CD4-positive, alpha-beta memory T cell (primary cell): ENCODE measurements at regions not wholly inside any gene's neighbourhood (a gene's known extent, or its start where the extent isn't known, plus 50 kb on each side); places are given as distances from the start of the nearest gene placed in this dataset.

Experiments used
- CTCF ChIA-PET: fragments of 350-600 bp; sonication (Branson Sonifier 250); formaldehyde crosslinking; loops from one replicate; lab custom pipeline; 2021; ENCODE audit warnings: inconsistent platforms; ENCODE audit not compliant: partially characterized antibody; lab: Charles Lee
- POLR2A ChIA-PET: fragments of 350-600 bp; sonication (Branson Sonifier 250); formaldehyde crosslinking; loops from one replicate; lab custom pipeline; 2021; ENCODE audit not compliant: partially characterized antibody; lab: Charles Lee
- DNase-seq, 5 donors: peaks; one replicate each; pipeline versions ENCODE4 v3.0.0 to v3.0.0-alpha.2; 2020 to 2022; ENCODE audit warnings: mixed read lengths in 1 of 5
- H3K27ac ChIP-seq: one replicate; pipeline ENCODE4 v1.7.0; 2013; ENCODE audit warnings: low read depth, low read length
- H3K27me3 ChIP-seq: 2 replicates; pipeline ENCODE4 v1.7.0; 2013; ENCODE audit warnings: mild to moderate bottlenecking, low read length, moderate library complexity; ENCODE audit not compliant: insufficient read depth
- H3K36me3 ChIP-seq: 2 replicates; pipeline ENCODE4 v1.7.0; 2013; ENCODE audit warnings: mild to moderate bottlenecking, low read length, moderate library complexity; ENCODE audit not compliant: insufficient read depth
- H3K4me1 ChIP-seq: 2 replicates; pipeline ENCODE4 v1.7.0; 2013; ENCODE audit warnings: mild to moderate bottlenecking, low read length, moderate library complexity; ENCODE audit not compliant: insufficient read depth
- H3K4me3 ChIP-seq, 2 donors: one replicate each; pipeline ENCODE4 v1.7.0; 2013; ENCODE audit warnings: low read length in 2 of 2, mild to moderate bottlenecking in 1 of 2
- H3K9me3 ChIP-seq, 2 donors: one replicate each; pipeline ENCODE4 v1.7.0; 2013; ENCODE audit warnings: low read length in 2 of 2, control low read depth in 1 of 2; ENCODE audit not compliant: control insufficient read depth in 1 of 2
- H3K27ac Mint-ChIP-seq, 7 donors: one replicate each; pipeline ENCODE4 v1.8.0; 2020 to 2021; ENCODE audit warnings: mixed read lengths in 7 of 7, mild to moderate bottlenecking in 6 of 7, inconsistent platforms in 3 of 7, moderate library complexity in 3 of 7
- H3K27me3 Mint-ChIP-seq, 2 donors: one replicate each; pipeline ENCODE4 v1.8.0; 2020 to 2021; ENCODE audit warnings: mixed read lengths in 2 of 2
- H3K36me3 Mint-ChIP-seq, 2 donors: one replicate each; pipeline ENCODE4 v1.8.0; 2020 to 2021; ENCODE audit warnings: mixed read lengths in 2 of 2, inconsistent platforms in 1 of 2, mild to moderate bottlenecking in 1 of 2
- H3K4me1 Mint-ChIP-seq, 4 donors: one replicate each; pipeline ENCODE4 v1.8.0; 2020 to 2021; ENCODE audit warnings: mixed read lengths in 4 of 4, mild to moderate bottlenecking in 1 of 4
- H3K4me3 Mint-ChIP-seq, 8 donors: one replicate each; pipeline ENCODE4 v1.8.0; 2020 to 2021; ENCODE audit warnings: mixed read lengths in 8 of 8, mild to moderate bottlenecking in 7 of 8, moderate library complexity in 6 of 8, inconsistent platforms in 3 of 8
- H3K9me3 Mint-ChIP-seq, 8 donors: one replicate each; pipeline ENCODE4 v1.8.0; 2020 to 2021; ENCODE audit warnings: mixed read lengths in 8 of 8, mild to moderate bottlenecking in 5 of 8, inconsistent platforms in 3 of 8, moderate library complexity in 1 of 8
- intact Hi-C: fragments of 100-400 bp; cut with micrococcal nuclease; formaldehyde crosslinking; loops from one replicate; pipeline ENCODE4 v1.15.1; 2023

DNA sequence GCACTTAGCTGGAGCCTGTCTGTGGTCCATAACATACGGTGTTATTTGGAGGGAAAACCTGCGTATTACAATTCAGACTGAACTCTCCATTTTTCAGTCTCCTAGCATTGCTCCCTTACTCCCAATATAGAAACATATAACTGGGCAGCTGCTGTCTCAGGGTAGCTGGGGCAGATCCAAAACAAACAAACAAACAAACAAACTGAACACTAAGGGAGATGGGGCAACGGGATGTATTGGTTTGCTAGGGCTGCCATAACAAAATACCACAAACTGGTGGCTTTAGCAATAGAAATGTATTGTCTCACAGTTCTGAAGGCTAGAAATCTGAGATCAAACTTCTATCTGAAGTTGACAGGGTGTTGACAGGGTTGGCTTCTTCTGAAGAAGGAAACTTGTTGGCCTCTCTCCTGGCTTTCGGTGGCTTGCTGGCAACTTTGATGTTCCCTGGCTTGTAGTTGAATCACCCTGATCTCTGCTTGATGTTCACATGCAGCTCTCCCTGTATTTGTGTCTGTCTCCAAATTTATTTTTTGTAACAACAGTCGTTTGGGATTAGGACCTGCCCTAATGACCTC lies 329.3 kb upstream of the ZNF804A start:
- Histone ChIP-seq H3K4me1 (no peaks in the 10 kb centered on the region), H3K9me3 (no peaks in the 10 kb centered on the region), H3K4me3 (no peak overlapping the region), H3K27ac (no peak overlapping the region), H3K36me3 (no peaks in the 10 kb centered on the region), H3K27me3 (no peaks in the 10 kb centered on the region)
- ChIA-PET POLR2A (no interaction called here), CTCF (no interaction called here)
- no peak overlapping the region for H3K27ac Mint-ChIP-seq
- no peaks in the 10 kb centered on the region for H3K36me3 Mint-ChIP-seq
- DNase-seq: no peak
- H3K4me3 Mint-ChIP-seq: no peak overlapping the region
- H3K9me3 Mint-ChIP-seq: peaks cover 0 to 16% (median 3%) of the 10 kb centered on the region in 8 donors
- H3K4me1 Mint-ChIP-seq: no peaks in the 10 kb centered on the region
- intact Hi-C loops: no loop called here
- no peaks in the 10 kb centered on the region for H3K27me3 Mint-ChIP-seq

DNA sequence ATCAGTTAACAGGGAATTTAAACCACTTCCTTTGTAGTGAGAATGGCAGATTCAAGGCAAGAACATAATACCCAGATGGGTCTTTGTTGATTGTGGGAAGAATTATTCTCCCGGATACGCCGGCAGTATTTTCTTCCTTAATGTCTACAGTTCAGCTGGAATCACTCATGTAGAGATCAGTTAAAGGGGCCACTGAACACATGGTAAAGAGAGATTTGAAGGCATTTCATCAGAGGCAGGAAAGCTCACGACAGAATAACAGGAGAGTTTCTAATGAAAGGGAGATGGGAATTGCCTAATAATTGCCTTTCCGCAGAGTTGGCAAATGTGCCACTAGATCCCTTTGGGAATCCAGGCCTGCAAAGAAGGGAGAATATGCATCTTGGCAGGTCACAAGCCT lies 327.7 kb upstream of the ZNF804A start:
- H3K4me3 ChIP-seq: no peak overlapping the region
- ChIA-PET CTCF (no interaction called here), POLR2A (no interaction called here)
- no peak overlapping the region for H3K27ac Mint-ChIP-seq
- peaks cover 0 to 14% (median 1%) of the 10 kb centered on the region in 8 donors for H3K9me3 Mint-ChIP-seq
- H3K4me1 ChIP-seq: no peaks in the 10 kb centered on the region
- H3K27me3 ChIP-seq: no peaks in the 10 kb centered on the region
- intact Hi-C loops: no loop called here
- no peaks in the 10 kb centered on the region for H3K27me3 Mint-ChIP-seq
- no peaks in the 10 kb centered on the region for H3K36me3 Mint-ChIP-seq
- H3K27ac ChIP-seq: no peak overlapping the region
- no peaks in the 10 kb centered on the region for H3K36me3 ChIP-seq
- no peak overlapping the region for H3K4me3 Mint-ChIP-seq
- no peaks in the 10 kb centered on the region for H3K9me3 ChIP-seq
- H3K4me1 Mint-ChIP-seq: no peaks in the 10 kb centered on the region
- DNase-seq: no peak

DNA sequence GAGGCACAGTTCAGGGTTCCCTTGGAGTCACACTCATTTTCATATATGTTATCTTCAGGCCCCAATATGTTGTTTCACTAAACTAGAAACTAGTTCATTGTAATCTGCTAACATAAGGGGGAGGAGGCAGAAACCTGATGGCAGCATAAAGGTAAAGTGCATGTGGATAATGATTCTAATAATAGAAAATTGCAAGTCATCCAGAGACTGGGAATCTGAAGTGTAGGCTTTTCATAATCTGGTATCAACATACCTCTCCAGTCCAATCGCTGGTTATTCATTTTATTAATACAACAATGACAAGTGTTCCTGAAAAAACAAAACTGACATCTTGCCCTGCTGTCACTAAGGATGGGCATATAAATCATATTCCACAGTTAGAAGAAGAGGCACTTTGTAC lies 326.3 kb upstream of the ZNF804A start:
- Histone ChIP-seq H3K27me3 (no peaks in the 10 kb centered on the region), H3K36me3 (no peaks in the 10 kb centered on the region), H3K4me3 (no peak overlapping the region), H3K27ac (no peak overlapping the region), H3K9me3 (no peaks in the 10 kb centered on the region), H3K4me1 (no peaks in the 10 kb centered on the region)
- no peak for DNase-seq
- ChIA-PET CTCF (no interaction called here), POLR2A (no interaction called here)
- Mint-ChIP-seq H3K4me3 (no peak overlapping the region), H3K27me3 (no peaks in the 10 kb centered on the region), H3K36me3 (no peaks in the 10 kb centered on the region), H3K4me1 (no peaks in the 10 kb centered on the region), H3K9me3 (peaks cover 0 to 13% (median 1%) of the 10 kb centered on the region in 8 donors), H3K27ac (no peak overlapping the region)
- intact Hi-C loops: no loop called here

DNA sequence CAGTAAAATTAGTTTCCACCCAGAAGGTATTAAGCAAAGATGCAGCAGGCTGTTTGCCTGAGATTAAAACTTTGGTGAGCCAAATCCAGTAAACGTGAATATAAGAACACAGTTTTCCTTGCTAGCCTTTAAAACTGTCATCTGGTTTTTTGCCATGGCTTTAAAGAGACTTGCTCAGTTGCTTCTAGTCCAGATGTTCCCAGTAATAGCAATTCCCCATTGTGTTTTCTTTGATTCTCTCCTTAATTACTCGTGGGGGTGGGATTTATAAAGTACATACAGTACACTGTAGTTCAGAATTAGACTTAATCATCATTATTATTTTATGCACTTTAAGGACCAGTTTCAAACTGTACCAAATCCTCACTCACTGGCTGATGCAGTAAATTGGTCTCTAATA lies 303.5 kb upstream of the ZNF804A start:
- intact Hi-C loops: no loop called here
- H3K27me3 Mint-ChIP-seq: no peaks in the 10 kb centered on the region

DNA sequence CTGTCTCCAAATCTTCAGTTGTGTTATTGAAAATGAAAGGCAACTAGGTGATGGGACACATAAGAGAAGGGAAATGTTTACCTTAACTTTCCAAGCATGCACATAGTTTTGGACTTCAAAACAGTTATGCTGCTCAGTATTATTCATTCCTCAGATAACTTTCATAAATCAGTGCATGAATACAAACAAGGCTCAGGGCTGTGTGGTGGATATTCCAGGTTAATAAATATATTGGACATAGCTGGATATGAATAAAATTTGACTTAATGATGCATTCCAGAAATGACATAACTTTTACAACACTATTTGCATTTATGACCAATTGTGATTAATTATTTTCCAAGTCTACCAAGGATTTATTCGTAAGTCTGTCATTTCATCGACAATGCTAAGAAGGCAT lies 301.2 kb upstream of the ZNF804A start:
- Histone ChIP-seq H3K4me3 (no peak overlapping the region), H3K27ac (no peak overlapping the region), H3K4me1 (no peaks in the 10 kb centered on the region), H3K27me3 (no peaks in the 10 kb centered on the region), H3K9me3 (no peaks in the 10 kb centered on the region), H3K36me3 (no peaks in the 10 kb centered on the region)
- Mint-ChIP-seq H3K4me1 (no peaks in the 10 kb centered on the region), H3K36me3 (no peaks in the 10 kb centered on the region), H3K4me3 (no peak overlapping the region), H3K27ac (no peak overlapping the region), H3K27me3 (no peaks in the 10 kb centered on the region), H3K9me3 (peaks cover 0 to 4% (median 0%) of the 10 kb centered on the region in 8 donors)
- intact Hi-C loops: no loop called here
- no peak for DNase-seq
- CTCF ChIA-PET: no interaction called here
- POLR2A ChIA-PET: no interaction called here

More for the DNA sequence above, 303.5 kb upstream of the ZNF804A start:
- ChIA-PET CTCF (no interaction called here), POLR2A (no interaction called here)
- no peak overlapping the region for H3K27ac ChIP-seq
- Mint-ChIP-seq H3K4me3 (no peak overlapping the region), H3K4me1 (no peaks in the 10 kb centered on the region), H3K9me3 (peaks cover 0 to 7% (median 0%) of the 10 kb centered on the region in 8 donors), H3K27ac (no peak overlapping the region), H3K36me3 (no peaks in the 10 kb centered on the region)
- H3K36me3 ChIP-seq: no peaks in the 10 kb centered on the region
- H3K4me3 ChIP-seq: no peak overlapping the region
- H3K27me3 ChIP-seq: no peaks in the 10 kb centered on the region
- H3K4me1 ChIP-seq: no peaks in the 10 kb centered on the region
- H3K9me3 ChIP-seq: no peaks in the 10 kb centered on the region
- no peak for DNase-seq

DNA sequence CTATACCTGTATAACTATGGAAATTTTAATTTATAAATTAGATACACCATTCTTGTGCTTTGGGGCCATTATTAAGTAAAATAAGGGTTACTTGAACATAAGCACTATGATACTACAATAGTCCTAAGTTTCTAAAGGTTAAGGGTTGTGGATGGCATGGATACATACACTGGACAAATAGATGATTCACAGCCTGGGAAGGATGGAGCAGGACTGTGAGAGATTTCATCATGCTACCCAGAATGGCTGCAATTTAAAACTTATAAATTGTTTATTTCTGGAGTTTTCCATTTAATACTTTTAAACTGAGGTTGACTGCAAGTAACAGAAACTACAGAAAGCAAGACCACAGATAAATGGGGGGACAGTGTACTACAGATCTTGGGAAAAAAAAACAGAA lies 295.8 kb upstream of the ZNF804A start:
- DNase-seq: no peak
- Mint-ChIP-seq H3K36me3 (no peaks in the 10 kb centered on the region), H3K27me3 (no peaks in the 10 kb centered on the region), H3K9me3 (peaks cover 0 to 4% (median 0%) of the 10 kb centered on the region in 8 donors), H3K4me3 (no peak overlapping the region), H3K27ac (no peak overlapping the region), H3K4me1 (no peaks in the 10 kb centered on the region)
- POLR2A ChIA-PET: no interaction called here
- Histone ChIP-seq H3K36me3 (no peaks in the 10 kb centered on the region), H3K27me3 (no peaks in the 10 kb centered on the region), H3K9me3 (no peaks in the 10 kb centered on the region), H3K27ac (no peak overlapping the region), H3K4me3 (no peak overlapping the region), H3K4me1 (no peaks in the 10 kb centered on the region)
- CTCF ChIA-PET: no interaction called here
- intact Hi-C loops: no loop called here

DNA sequence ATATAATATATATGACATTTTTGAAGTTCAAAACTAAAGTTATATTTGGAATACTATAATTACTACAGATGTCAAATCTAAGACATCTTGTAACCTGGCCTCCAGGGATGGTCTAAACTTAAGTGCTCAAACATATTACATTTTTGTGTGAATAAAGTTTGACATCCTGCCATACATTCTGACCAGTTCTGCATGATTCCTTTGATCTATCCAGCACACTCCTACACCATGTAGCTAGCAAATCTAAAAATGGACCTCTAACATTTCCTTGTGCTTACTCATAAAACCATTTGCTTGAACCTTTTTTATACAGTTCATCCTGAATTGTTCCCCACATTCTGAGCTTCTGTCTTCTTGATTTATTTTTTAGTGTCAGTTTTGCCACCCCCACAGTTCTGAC lies 294.3 kb upstream of the ZNF804A start:
- Mint-ChIP-seq H3K4me3 (no peak overlapping the region), H3K27me3 (no peaks in the 10 kb centered on the region), H3K4me1 (no peaks in the 10 kb centered on the region), H3K36me3 (no peaks in the 10 kb centered on the region), H3K9me3 (peaks cover 0 to 4% (median 1%) of the 10 kb centered on the region in 8 donors), H3K27ac (no peak overlapping the region)
- POLR2A ChIA-PET: no interaction called here
- H3K27ac ChIP-seq: no peak overlapping the region
- H3K4me1 ChIP-seq: no peaks in the 10 kb centered on the region
- intact Hi-C loops: no loop called here
- CTCF ChIA-PET: no interaction called here
- no peaks in the 10 kb centered on the region for H3K9me3 ChIP-seq
- no peaks in the 10 kb centered on the region for H3K27me3 ChIP-seq
- no peaks in the 10 kb centered on the region for H3K36me3 ChIP-seq
- DNase-seq: no peak
- no peak overlapping the region for H3K4me3 ChIP-seq

DNA sequence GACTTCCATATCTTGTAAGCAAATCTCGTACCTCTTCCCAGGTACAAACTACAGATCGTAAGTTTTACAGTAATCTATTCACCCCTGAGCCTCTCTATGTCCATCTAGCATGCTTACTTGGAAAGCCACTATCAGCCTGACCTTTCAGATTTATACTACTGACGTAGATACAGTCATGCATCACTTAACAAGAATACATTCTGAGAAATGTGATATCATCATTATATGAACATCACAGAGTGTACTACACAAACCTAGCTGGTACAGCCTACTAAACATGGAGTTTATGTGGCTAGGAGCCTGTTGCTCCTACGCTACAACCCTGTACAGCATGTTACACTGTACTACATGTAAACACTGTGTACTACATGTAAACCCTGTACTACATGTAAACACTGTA lies 293.2 kb upstream of the ZNF804A start:
- POLR2A ChIA-PET: no interaction called here
- no peaks in the 10 kb centered on the region for H3K9me3 ChIP-seq
- H3K27me3 ChIP-seq: no peaks in the 10 kb centered on the region
- no peaks in the 10 kb centered on the region for H3K36me3 ChIP-seq
- H3K27me3 Mint-ChIP-seq: no peaks in the 10 kb centered on the region
- H3K27ac Mint-ChIP-seq: no peak overlapping the region
- no peak overlapping the region for H3K27ac ChIP-seq
- no peaks in the 10 kb centered on the region for H3K4me1 Mint-ChIP-seq
- H3K4me3 Mint-ChIP-seq: no peak overlapping the region
- H3K36me3 Mint-ChIP-seq: no peaks in the 10 kb centered on the region
- no peaks in the 10 kb centered on the region for H3K4me1 ChIP-seq
- CTCF ChIA-PET: no interaction called here
- no peak overlapping the region for H3K4me3 ChIP-seq
- H3K9me3 Mint-ChIP-seq: peaks cover 0 to 4% (median 1%) of the 10 kb centered on the region in 8 donors
- intact Hi-C loops: no loop called here
- no peak for DNase-seq
